ENCODE measurements at regions not wholly inside any gene's neighbourhood (a gene's known extent, or its start where the extent isn't known, plus 50 kb on each side); places are given as distances from the start of the nearest gene placed in this dataset.

DNA sequence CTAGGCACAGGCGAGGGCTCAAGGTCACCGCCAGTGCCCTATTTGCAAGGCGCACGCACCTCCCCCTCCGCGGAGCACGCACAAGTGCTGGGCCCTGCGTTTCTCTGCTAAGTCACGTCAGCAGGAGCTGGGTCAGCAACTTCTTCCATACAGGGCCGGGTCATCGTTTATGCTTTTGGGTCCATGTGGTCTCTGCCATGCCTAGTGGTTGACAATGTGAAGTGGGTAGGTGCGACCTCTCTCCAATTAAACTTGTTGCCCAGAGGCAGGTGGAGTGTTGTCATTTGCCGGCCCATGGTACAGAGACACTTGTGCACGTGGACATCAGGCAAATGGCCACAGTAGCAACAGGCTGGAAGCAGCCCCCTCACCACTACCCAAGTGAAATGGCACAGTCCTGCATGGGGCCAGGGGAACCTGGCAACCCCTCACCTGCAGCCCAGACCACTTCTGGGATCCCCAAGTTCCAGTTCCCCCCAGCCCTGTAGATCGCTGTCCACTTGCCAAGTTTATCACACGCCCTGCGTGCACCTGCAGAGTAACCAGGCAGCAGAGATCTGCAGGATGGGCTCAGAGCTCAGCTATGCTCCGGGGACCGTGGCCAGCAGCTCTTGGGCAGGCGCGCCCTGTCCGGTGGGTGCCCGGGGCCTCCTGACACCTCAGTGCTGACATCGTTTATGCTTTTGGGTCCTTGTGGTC lies 86.1 kb upstream of the PPP2R2D start (continued):
- TF ChIP-seq NONO (IDR thresholded peaks at IDR 0.05) (no peak), NONO (CRISPR knock-in tag; conservative IDR thresholded peaks at IDR 0.05) (0 out of 2 replicates have a peak, but pooled peaks have one; percentile 39), SALL1 (CRISPR knock-in tag; IDR thresholded peaks at IDR 0.05) (peak; percentile 74), RARA (CRISPR knock-in tag; IDR thresholded peaks at IDR 0.05) (peak; percentile 46; the same call in 1 of the 2 replicates), NR2F6 (IDR thresholded peaks at IDR 0.05) (peak; percentile 67; the same call in 1 of the 2 replicates), NR2F6 (CRISPR knock-in tag; IDR thresholded peaks at IDR 0.05) (peak; percentile 76), MED8 (CRISPR knock-in tag; IDR thresholded peaks at IDR 0.05; ENCODE audit: insufficient replicate concordance) (no peak), MXD4 (CRISPR knock-in tag; IDR thresholded peaks at IDR 0.05) (no peak), ZBTB7A (CRISPR knock-in tag; IDR thresholded peaks at IDR 0.05) (0 out of 2 replicates have a peak, but pooled peaks have one; percentile 36), SOX5 (CRISPR knock-in tag; IDR thresholded peaks at IDR 0.05; ENCODE audit: borderline replicate concordance) (peak; percentile 18; the same call in 1 of the 2 replicates)
- TF ChIP-seq, protein P1, sequence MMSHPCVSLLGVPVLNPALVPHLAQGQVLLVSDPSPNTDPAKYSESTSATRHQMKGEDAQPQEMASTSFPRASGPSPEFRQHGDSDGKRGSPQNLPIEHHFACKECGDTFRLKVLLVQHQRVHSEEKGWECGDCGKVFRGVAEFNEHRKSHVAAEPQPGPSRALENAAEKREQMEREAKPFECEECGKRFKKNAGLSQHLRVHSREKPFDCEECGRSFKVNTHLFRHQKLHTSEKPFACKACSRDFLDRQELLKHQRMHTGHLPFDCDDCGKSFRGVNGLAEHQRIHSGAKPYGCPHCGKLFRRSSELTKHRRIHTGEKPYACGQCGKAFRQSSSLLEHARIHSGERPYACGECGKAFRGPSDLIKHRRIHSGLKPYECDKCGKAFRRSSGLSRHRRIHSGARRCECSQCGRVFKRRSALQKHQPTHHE (CRISPR knock-in tag; IDR thresholded peaks at IDR 0.05; ENCODE audit: borderline replicate concordance) = no peak
- TF ChIP-seq, protein P2, sequence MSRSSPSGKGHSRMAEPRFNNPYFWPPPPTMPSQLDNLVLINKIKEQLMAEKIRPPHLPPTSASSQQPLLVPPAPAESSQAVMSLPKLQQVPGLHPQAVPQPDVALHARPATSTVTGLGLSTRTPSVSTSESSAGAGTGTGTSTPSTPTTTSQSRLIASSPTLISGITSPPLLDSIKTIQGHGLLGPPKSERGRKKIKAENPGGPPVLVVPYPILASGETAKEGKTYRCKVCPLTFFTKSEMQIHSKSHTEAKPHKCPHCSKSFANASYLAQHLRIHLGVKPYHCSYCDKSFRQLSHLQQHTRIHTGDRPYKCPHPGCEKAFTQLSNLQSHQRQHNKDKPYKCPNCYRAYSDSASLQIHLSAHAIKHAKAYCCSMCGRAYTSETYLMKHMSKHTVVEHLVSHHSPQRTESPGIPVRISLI (CRISPR knock-in tag; IDR thresholded peaks at IDR 0.05; ENCODE audit: borderline replicate concordance) = peak; percentile 0; the same call in 1 of the 2 replicates
- TF ChIP-seq, protein P3, sequence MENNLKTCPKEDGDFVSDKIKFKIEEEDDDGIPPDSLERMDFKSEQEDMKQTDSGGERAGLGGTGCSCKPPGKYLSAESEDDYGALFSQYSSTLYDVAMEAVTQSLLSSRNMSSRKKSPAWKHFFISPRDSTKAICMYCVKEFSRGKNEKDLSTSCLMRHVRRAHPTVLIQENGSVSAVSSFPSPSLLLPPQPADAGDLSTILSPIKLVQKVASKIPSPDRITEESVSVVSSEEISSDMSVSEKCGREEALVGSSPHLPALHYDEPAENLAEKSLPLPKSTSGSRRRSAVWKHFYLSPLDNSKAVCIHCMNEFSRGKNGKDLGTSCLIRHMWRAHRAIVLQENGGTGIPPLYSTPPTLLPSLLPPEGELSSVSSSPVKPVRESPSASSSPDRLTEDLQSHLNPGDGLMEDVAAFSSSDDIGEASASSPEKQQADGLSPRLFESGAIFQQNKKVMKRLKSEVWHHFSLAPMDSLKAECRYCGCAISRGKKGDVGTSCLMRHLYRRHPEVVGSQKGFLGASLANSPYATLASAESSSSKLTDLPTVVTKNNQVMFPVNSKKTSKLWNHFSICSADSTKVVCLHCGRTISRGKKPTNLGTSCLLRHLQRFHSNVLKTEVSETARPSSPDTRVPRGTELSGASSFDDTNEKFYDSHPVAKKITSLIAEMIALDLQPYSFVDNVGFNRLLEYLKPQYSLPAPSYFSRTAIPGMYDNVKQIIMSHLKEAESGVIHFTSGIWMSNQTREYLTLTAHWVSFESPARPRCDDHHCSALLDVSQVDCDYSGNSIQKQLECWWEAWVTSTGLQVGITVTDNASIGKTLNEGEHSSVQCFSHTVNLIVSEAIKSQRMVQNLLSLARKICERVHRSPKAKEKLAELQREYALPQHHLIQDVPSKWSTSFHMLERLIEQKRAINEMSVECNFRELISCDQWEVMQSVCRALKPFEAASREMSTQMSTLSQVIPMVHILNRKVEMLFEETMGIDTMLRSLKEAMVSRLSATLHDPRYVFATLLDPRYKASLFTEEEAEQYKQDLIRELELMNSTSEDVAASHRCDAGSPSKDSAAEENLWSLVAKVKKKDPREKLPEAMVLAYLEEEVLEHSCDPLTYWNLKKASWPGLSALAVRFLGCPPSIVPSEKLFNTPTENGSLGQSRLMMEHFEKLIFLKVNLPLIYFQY (CRISPR knock-in tag; IDR thresholded peaks at IDR 0.05; ENCODE audit: borderline replicate concordance) = peak; percentile 70; the same call in 1 of the 2 replicates
- TF ChIP-seq, protein P4, sequence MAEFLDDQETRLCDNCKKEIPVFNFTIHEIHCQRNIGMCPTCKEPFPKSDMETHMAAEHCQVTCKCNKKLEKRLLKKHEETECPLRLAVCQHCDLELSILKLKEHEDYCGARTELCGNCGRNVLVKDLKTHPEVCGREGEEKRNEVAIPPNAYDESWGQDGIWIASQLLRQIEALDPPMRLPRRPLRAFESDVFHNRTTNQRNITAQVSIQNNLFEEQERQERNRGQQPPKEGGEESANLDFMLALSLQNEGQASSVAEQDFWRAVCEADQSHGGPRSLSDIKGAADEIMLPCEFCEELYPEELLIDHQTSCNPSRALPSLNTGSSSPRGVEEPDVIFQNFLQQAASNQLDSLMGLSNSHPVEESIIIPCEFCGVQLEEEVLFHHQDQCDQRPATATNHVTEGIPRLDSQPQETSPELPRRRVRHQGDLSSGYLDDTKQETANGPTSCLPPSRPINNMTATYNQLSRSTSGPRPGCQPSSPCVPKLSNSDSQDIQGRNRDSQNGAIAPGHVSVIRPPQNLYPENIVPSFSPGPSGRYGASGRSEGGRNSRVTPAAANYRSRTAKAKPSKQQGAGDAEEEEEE (CRISPR knock-in tag; IDR thresholded peaks at IDR 0.05; ENCODE audit: borderline replicate concordance) = no peak
